ENCODE measurements at regions not wholly inside any gene's neighbourhood (a gene's known extent, or its start where the extent isn't known, plus 50 kb on each side); places are given as distances from the start of the nearest gene placed in this dataset.

- DNase-seq, result no peak
Measured at GRCh38 chr2:102078773-102079172, 63.8 kb upstream of the IL1R1 start.

GRCh38 chr2:102080451-102081242 is 61.9 kb upstream of the IL1R1 start:
- no peak for DNase-seq

- DNase-seq, result no peak
Measured at GRCh38 chr2:102081243-102081522, 61.4 kb upstream of the IL1R1 start.

GRCh38 chr2:102081606-102082005 is 60.9 kb upstream of the IL1R1 start:
- DNase-seq, result no peak

- DNase-seq, result peak; percentile 51 to 64
Measured at GRCh38 chr2:102082571-102083392, 59.8 kb upstream of the IL1R1 start.

- peak in 1 of 2 donors; percentile 41 for DNase-seq
Measured at GRCh38 chr2:102083393-102083703, 59.2 kb upstream of the IL1R1 start.

GRCh38 chr2:102084651-102085050 is 57.9 kb upstream of the IL1R1 start:
- no peak for DNase-seq

GRCh38 chr2:102085238-102085637 is 57.3 kb upstream of the IL1R1 start:
- DNase-seq, result no peak

- DNase-seq, result no peak
Measured at GRCh38 chr2:102086150-102086872, 56.2 kb upstream of the IL1R1 start.

- DNase-seq, result no peak
Measured at GRCh38 chr2:102091121-102091520, 51.4 kb upstream of the IL1R1 start.

- no peak for DNase-seq
Measured at GRCh38 chr2:102091908-102092307, 50.6 kb upstream of the IL1R1 start.

GRCh38 chr2:102092535-102092934 is 50.0 kb upstream of the IL1R1 start:
- no peak for DNase-seq
